ENCODE measurements at regions not wholly inside any gene's neighbourhood (a gene's known extent, or its start where the extent isn't known, plus 50 kb on each side); places are given as distances from the start of the nearest gene placed in this dataset.

DNA sequence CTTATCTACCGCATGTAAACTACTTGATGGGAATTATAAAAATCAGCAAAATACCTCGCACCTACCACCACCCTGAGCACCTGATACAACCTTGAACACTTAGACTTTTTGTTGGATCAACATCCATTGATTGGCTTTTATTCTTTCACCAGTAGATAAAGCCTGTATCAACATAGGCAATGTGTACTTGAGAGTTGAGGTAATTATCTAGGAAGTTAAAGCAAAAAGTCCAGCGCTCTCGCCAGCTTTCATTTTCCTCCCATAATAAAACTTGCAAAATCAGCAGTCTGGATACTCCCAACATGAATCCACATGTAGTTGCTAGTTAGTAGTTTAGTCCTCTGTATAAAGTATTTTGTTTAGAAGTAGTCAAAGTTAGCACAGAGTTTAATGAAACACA lies 132.0 kb upstream of the PRDM1 start:
- TF ChIP-seq, protein P1, sequence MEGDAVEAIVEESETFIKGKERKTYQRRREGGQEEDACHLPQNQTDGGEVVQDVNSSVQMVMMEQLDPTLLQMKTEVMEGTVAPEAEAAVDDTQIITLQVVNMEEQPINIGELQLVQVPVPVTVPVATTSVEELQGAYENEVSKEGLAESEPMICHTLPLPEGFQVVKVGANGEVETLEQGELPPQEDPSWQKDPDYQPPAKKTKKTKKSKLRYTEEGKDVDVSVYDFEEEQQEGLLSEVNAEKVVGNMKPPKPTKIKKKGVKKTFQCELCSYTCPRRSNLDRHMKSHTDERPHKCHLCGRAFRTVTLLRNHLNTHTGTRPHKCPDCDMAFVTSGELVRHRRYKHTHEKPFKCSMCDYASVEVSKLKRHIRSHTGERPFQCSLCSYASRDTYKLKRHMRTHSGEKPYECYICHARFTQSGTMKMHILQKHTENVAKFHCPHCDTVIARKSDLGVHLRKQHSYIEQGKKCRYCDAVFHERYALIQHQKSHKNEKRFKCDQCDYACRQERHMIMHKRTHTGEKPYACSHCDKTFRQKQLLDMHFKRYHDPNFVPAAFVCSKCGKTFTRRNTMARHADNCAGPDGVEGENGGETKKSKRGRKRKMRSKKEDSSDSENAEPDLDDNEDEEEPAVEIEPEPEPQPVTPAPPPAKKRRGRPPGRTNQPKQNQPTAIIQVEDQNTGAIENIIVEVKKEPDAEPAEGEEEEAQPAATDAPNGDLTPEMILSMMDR (IDR thresholded peaks at IDR 0.05; ENCODE audit: low read depth, low read length), result no peak
- TF ChIP-seq EZH2phosphoT487 (IDR thresholded peaks at IDR 0.05; ENCODE audit: low read depth), result no peak
